ENCODE measurements at regions not wholly inside any gene's neighbourhood (a gene's known extent, or its start where the extent isn't known, plus 50 kb on each side); places are given as distances from the start of the nearest gene placed in this dataset.

DNA sequence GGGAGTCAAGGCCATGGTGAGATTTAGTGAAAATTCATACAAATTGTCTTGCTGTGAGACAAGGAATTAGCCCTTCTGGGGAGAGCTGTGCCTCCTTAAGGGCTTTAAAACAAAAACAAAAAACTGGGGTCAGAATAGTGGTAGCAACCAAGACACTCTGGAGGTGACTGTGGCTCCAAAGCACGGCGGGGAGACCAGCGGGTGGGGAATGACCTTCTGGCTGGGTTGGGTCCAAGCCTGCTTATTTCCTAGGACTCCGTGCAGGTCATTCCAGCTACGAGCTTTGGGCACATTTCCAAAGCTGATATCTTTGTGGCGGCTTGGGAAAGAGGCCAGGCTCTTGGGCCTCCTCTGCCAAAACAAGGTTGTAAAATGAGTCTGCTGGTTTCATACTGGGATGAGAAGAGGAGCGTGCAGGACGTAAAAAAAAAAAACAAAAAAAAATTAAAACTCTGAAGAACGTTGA lies 348.3 kb downstream of the UQCRFS1 start:
- TF ChIP-seq TCF12 (IDR thresholded peaks at IDR 0.05; ENCODE audit: low read depth) (no peak), EGR1 (IDR thresholded peaks at IDR 0.05) (no peak)

Measured in Ishikawa (cell line).